NCI-H345 (cell line): ENCODE measurements at regions not wholly inside any gene's neighbourhood (a gene's known extent, or its start where the extent isn't known, plus 50 kb on each side); places are given as distances from the start of the nearest gene placed in this dataset.

Source experiments
- DNase-seq: peaks from one replicate; lab custom pipeline; 2025; lab: John Stamatoyannopoulos, UW

- no peak for DNase-seq
Observed at GRCh38 chr11:91239359-91239758, 985.3 kb upstream of the FAT3 start.

DNA sequence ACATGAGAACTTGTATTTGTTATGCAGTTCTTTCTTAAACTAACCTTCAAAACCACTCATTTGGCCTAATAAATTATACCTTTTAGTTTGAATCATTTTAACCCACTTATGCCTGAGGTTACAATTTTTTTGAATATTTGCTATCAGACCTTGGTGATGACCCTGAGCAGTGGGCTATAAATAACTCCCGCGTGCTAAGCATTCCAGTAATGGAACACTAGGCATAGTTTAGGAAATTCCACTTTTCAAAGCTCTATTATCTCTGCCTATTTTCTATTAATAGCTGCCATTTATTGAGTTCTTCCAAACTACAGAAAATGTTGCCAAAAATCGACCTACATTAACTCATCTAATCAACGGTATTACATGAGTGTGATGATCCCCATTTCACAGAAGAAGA lies 993.4 kb upstream of the FAT3 start:
- DNase-seq = no peak

DNA sequence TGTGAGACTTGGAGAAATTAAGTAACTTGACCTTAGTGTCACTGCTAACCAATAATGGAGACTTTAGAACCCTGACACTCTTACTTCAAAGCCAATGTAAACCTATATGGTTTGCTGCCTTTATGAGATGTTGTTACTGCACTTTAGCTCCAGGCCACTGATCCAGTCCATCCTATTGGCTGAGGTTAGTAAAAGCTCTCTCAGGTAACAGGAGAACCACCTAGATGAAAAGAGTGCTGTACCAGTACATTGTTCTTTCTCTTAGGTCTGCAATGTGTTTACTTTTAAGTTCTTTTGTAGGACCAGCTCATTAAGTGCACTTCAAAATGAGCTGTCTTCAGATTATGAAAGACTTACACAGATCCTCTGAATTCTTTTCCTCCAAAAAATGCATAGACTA lies 994.0 kb upstream of the FAT3 start:
- no peak for DNase-seq

- DNase-seq = no peak
Observed at GRCh38 chr11:91222830-91223229, 1000.0 kb upstream of the CHORDC1 start.

DNA sequence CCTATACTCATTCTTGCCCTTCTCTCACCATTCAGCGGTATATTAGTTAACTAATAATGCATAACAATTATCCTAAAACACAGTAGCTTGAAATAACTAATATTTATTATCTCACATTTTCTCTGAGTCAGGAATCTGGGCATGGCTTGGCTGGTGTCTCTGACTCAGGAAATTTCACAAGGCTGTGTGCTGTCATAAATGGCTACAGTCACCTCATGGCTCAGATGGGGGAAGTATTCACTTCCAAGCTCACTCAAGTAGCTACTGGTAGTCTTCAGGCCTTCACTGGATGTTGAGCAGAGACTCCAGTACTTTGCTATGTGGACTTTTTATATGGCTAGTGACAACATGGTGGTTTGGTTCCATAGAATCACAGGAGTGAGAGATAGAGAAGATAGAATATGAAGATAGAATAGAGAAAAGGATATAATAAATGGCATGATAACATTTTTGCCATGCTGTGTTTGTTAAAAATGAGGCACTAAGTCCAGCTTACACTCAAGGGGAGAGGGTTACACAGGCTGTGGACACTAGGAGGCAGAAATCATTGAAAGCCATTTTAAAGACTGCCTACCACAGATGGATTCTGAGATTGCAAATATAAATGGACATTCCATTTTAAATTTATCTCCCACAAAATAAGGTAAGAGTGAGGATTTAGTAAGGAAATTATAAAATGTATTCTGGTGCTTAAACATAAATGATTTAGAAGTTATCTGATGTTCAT lies 997.8 kb upstream of the CHORDC1 start:
- no peak for DNase-seq

- no peak for DNase-seq
Observed at GRCh38 chr11:91219535-91219934, 996.7 kb upstream of the CHORDC1 start.

- DNase-seq = no peak
Observed at GRCh38 chr11:91209751-91210150, 986.9 kb upstream of the CHORDC1 start.

GRCh38 chr11:91209306-91209705 lies 986.5 kb upstream of the CHORDC1 start:
- DNase-seq = no peak

- no peak for DNase-seq
Observed at GRCh38 chr11:91199866-91200265, 977.0 kb upstream of the CHORDC1 start.

GRCh38 chr11:91194546-91194945 lies 971.7 kb upstream of the CHORDC1 start:
- DNase-seq = no peak

GRCh38 chr11:91188484-91188883 lies 965.6 kb upstream of the CHORDC1 start:
- no peak for DNase-seq

DNA sequence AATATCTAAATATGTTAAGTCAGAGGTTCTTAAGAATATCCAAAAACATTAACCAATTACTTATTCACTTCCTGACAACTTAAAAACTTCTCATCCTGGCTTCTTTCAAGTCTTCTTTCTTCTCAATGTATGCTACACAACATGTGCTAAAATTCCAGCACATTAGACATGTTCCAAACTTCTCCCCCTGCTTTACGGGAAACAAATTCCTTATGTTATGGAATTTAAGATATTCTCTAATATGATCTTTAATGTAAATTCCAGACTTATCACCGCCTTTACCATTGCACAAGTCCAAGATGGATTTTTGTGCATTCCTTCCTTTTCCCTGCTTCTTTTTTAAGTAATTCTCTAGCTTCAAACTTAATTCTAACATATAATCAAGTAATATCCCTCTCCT lies 964.5 kb upstream of the CHORDC1 start:
- no peak for DNase-seq

- DNase-seq = no peak
Observed at GRCh38 chr11:91178366-91178765, 955.5 kb upstream of the CHORDC1 start.

- no peak for DNase-seq
Observed at GRCh38 chr11:91174734-91175133, 951.9 kb upstream of the CHORDC1 start.

DNA sequence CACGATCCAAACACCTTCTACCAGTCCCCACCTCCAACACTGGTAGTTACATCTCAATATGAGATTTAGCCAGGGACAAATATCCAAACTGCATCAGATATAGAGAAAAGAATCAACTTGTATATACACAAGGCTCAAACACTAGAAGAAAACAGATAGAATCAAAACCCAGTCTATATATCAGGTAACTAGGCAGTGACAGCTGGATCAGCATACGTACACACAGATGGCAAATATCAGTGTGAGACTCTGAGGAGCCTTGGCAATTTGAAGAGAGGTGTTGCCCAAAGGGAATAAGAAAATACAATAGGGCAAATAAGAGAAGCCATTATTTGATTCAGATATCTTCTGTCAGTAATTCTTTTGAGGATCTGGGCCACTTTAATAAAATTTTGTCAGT lies 951.3 kb upstream of the CHORDC1 start:
- DNase-seq = no peak

DNA sequence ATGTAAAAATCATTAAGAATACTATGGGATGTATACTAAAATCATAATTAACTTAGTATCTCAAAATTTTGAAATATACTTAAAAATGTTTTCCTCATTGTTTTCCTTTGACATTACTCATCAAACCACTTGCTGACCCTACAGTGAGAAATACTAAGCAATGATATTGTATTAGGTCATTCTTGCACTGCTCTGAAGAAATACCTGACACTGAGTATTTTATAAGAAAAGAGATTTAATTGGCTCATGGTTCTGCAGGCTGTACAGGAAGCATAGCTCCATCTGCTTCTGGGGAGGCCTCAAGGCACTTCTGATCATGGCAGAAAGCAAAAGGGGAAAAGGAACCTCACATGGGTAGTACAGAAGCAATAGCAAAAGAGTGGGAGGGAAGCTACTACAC lies 950.9 kb upstream of the CHORDC1 start:
- DNase-seq = no peak

- no peak for DNase-seq
Observed at GRCh38 chr11:91170711-91171110, 947.9 kb upstream of the CHORDC1 start.

- peak; percentile 24 for DNase-seq
Observed at GRCh38 chr11:91164452-91164822, 941.6 kb upstream of the CHORDC1 start.

- DNase-seq = no peak
Observed at GRCh38 chr11:91163619-91164451, 941.0 kb upstream of the CHORDC1 start.

DNA sequence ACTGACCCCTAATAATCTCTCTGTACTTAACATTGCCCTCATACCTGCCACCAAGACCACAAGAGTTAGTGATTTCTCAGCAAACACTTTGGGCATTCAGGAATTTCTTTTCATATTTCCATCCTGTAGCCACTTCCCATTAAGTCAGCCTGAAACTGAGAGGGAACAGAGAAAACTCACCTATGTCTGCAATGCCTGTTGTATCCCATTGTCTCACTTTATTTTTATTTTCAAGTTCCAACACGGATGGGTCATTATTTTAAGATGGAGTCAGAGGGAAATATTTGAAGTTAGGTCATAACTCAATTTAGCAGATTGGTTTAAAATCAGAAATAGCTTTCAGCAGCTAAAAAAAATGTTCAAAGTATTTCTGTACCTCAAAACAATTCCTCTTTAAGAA lies 937.8 kb upstream of the CHORDC1 start:
- no peak for DNase-seq

- DNase-seq = no peak
Observed at GRCh38 chr11:91158891-91159537, 936.2 kb upstream of the CHORDC1 start.

- peak; percentile 13 for DNase-seq
Observed at GRCh38 chr11:91158297-91158696, 935.4 kb upstream of the CHORDC1 start.

- DNase-seq = no peak
Observed at GRCh38 chr11:91156041-91156440, 933.2 kb upstream of the CHORDC1 start.
